ENCODE measurements at regions not wholly inside any gene's neighbourhood (a gene's known extent, or its start where the extent isn't known, plus 50 kb on each side); places are given as distances from the start of the nearest gene placed in this dataset.

DNA sequence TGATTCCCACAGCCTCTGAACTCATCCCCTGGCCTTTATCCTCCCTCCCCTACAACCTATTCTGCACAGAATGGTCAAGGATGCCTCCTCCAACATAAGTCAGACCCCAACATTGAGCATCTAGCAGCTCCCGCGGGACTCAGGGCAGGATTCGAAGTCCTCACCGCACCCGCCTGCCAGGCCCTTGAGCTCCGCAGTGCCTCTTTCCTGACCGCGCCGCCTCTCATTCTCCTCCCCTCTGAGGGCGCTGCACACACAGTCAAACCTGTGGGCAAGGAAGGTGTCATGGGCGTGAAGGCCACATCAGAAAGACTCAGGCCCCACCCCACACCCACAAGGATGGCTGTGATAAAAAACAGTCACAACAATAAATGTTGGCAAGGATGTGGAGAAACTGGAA is 84.1 kb downstream of the CPZ start:
- TF ChIP-seq, protein P1, sequence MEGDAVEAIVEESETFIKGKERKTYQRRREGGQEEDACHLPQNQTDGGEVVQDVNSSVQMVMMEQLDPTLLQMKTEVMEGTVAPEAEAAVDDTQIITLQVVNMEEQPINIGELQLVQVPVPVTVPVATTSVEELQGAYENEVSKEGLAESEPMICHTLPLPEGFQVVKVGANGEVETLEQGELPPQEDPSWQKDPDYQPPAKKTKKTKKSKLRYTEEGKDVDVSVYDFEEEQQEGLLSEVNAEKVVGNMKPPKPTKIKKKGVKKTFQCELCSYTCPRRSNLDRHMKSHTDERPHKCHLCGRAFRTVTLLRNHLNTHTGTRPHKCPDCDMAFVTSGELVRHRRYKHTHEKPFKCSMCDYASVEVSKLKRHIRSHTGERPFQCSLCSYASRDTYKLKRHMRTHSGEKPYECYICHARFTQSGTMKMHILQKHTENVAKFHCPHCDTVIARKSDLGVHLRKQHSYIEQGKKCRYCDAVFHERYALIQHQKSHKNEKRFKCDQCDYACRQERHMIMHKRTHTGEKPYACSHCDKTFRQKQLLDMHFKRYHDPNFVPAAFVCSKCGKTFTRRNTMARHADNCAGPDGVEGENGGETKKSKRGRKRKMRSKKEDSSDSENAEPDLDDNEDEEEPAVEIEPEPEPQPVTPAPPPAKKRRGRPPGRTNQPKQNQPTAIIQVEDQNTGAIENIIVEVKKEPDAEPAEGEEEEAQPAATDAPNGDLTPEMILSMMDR (IDR thresholded peaks at IDR 0.05): no peak
- no peak for TF ChIP-seq POLR2A (IDR thresholded peaks at IDR 0.05)
